Heart right ventricle (tissue), 16 donors: ENCODE measurements at regions not wholly inside any gene's neighbourhood (a gene's known extent, or its start where the extent isn't known, plus 50 kb on each side); places are given as distances from the start of the nearest gene placed in this dataset.
"Not testable (repeated sequence)": the region's sequence is repeated elsewhere in the genome, so short reads cannot be mapped to it uniquely, and the experiment has no call there.

Experiments
- ATAC-seq, 8 donors: fragments of 200-7000 bp; cut with Tn5 transposase; one replicate each; pipeline ENCODE4 v1.9.1; 2020; ENCODE audit warnings: mild to moderate bottlenecking in 8 of 8, moderate library complexity in 8 of 8, moderate number of reproducible peaks in 1 of 8
- DNase-seq, 2 donors: peaks; one replicate each; pipeline ENCODE4 v3.0.0-alpha.2; 2020
- H3K27ac ChIP-seq, 10 donors: fragments of 200-600 bp; sonication (generic) in 2 of 10; one replicate each; pipeline versions ENCODE4 v1.5.0 to v1.8.0; 2020 to 2022; ENCODE audit warnings: mild to moderate bottlenecking in 3 of 10
- H3K27me3 ChIP-seq, 7 donors: fragments of 200-600 bp; one replicate each; pipeline ENCODE4 v1.8.0; 2021 to 2022; ENCODE audit warnings: mild to moderate bottlenecking in 2 of 7
- H3K36me3 ChIP-seq, 9 donors: fragments of 200-600 bp; sonication (generic) in 1 of 9; one replicate each; pipeline versions ENCODE4 v1.5.0 to v1.8.0; 2020 to 2022; ENCODE audit warnings: mild to moderate bottlenecking in 2 of 9
- H3K4me1 ChIP-seq, 9 donors: fragments of 200-600 bp; sonication (generic) in 1 of 9; one replicate each; pipeline versions ENCODE4 v1.5.0 to v1.8.0; 2020 to 2022; ENCODE audit warnings: mild to moderate bottlenecking in 4 of 9
- H3K4me3 ChIP-seq, 10 donors: fragments of 200-600 bp; sonication (generic) in 2 of 10; one replicate each; pipeline versions ENCODE4 v1.5.0 to v1.8.0; 2020 to 2022; ENCODE audit warnings: mild to moderate bottlenecking in 7 of 10, moderate library complexity in 2 of 10
- H3K9me3 ChIP-seq, 11 donors: fragments of 200-600 bp in 10 of 11; sonication (generic) in 2 of 11; one replicate each; pipeline versions ENCODE4 v1.5.0 to v1.8.0; 2013 to 2022; ENCODE audit warnings: mild to moderate bottlenecking in 2 of 11, control low read depth in 1 of 11, moderate library complexity in 1 of 11
- CTCF ChIP-seq, 9 donors: fragments of 200-600 bp; sonication (generic) in 2 of 9; IDR thresholded peaks; one replicate each; pipeline versions ENCODE4 v1.5.0 to v1.8.0; 2021 to 2022; ENCODE audit warnings: antibody characterized with exemption in 9 of 9, mild to moderate bottlenecking in 5 of 9, moderate library complexity in 1 of 9
- WGBS, 2 donors: extraction: QIAGEN DNeasy Blood & Tissue Kit; methylation state at CpG; one replicate each; pipeline ENCODE4 v1.1.7; 2013; ENCODE audit warnings: inconsistent platforms in 1 of 2; 5-methylcytosine and 5-hydroxymethylcytosine counted together
- intact Hi-C, 10 donors: fragments of 100-400 bp; cut with DNase I; formaldehyde crosslinking; loops; one replicate each; pipeline versions ENCODE4 v1.11.1 to v1.14.2; 2022
- donor health status: Arrhythmogenic right ventricular cardiomyopathy.
- donor health status: ischemic (EF 13 %, LVEDD 7.1; RV severe dilation, severe dysfunction).
- donor health status: healthy with polysubstance abuse.
- donor health status: DM: no; HTN: yes; CAD: no.
- donor health status: DM: no; HTN: no; CAD: no.
- donor health status: ischemic (EF 25% LVEDD 6.9; RV normal size, moderate dysfunction).
- donor health status: ischemic (EF 25% LVEDD 5.7; RV mildly dilated, moderate dysfunction).
- donor health status: healthy.
- donor health status: DM: yes; HTN: yes; CAD: no.
- donor health status: Ischemic cardiomyopathy.
- donor health status: ischemic (EF 35%, LVEDD 5.7; RV mildly dilated, moderate dysfunction).
- donor health status: nonischemic (EF 11% LVEDD 7.7; RV severe dilation, severe dysfunction).
- donor health status: DM: yes; HTN: yes; CAD: no.
- donor health status: PGD.
- donor health status: ischemic (EF 29% LVEDD 5.4; RV normal size, mild dysfunction).
- donor health status: nonischemic (EF 23%, LVEDD 6.1; RV moderate dilation, normal function).

GRCh38 chr11:90426442-90426841, 203.6 kb upstream of the CHORDC1 start:
- H3K4me3 ChIP-seq: no peak overlapping the region
- DNase-seq (no peak), ATAC-seq (no peak)
- 83 to 89% methylated on average over 5 of the region's 5 CpGs for WGBS, 2 donors
- no peaks in the 10 kb centered on the region for H3K9me3 ChIP-seq
- no peak overlapping the region for H3K27ac ChIP-seq
- TF ChIP-seq CTCF (IDR thresholded peaks at IDR 0.05): no peak
- H3K27me3 ChIP-seq: no peaks in the 10 kb centered on the region
- no peaks in the 10 kb centered on the region for H3K36me3 ChIP-seq
- intact Hi-C loops: loop anchor here in 1 of 10 donors (10.0 kb wide), 1 partner anchor 58 kb away; no protein-coding TSS in a partner anchor
- no peaks in the 10 kb centered on the region for H3K4me1 ChIP-seq

GRCh38 chr11:90423378-90423777, 200.5 kb upstream of the CHORDC1 start:
- no peak for ATAC-seq
- no peak for TF ChIP-seq CTCF (IDR thresholded peaks at IDR 0.05)
- intact Hi-C loops: loop anchor here in 1 of 10 donors (10.0 kb wide), 1 partner anchor 61 kb away; no protein-coding TSS in a partner anchor
- Histone ChIP-seq H3K4me3 (no peak overlapping the region), H3K27ac (no peak overlapping the region), H3K4me1 (no peaks in the 10 kb centered on the region), H3K27me3 (no peaks in the 10 kb centered on the region), H3K36me3 (no peaks in the 10 kb centered on the region), H3K9me3 (no peaks in the 10 kb centered on the region)
- no peak for DNase-seq
- 41 to 63% methylated on average over 1 of the region's 1 CpG for WGBS, 2 donors

- 72 to 78% methylated on average over 9 of the region's 9 CpGs for WGBS, 2 donors
- not testable (repeated sequence) for DNase-seq, H3K4me1 ChIP-seq, H3K4me3 ChIP-seq, H3K36me3 ChIP-seq, ATAC-seq, H3K9me3 ChIP-seq, H3K27me3 ChIP-seq, H3K27ac ChIP-seq
- intact Hi-C loops: loop anchor here in 1 of 10 donors (10.0 kb wide), 1 partner anchor 62 kb away; no protein-coding TSS in a partner anchor
Measured at GRCh38 chr11:90422787-90423186, 199.9 kb upstream of the CHORDC1 start.

- H3K27me3 ChIP-seq: no peaks in the 10 kb centered on the region
- 78 to 81% methylated on average over 2 of the region's 2 CpGs for WGBS, 2 donors
- intact Hi-C loops: no loop called here
- DNase-seq (no peak), ATAC-seq (no peak)
- H3K4me3 ChIP-seq: no peak overlapping the region
- no peaks in the 10 kb centered on the region for H3K36me3 ChIP-seq
- no peaks in the 10 kb centered on the region for H3K9me3 ChIP-seq
- TF ChIP-seq CTCF (IDR thresholded peaks at IDR 0.05): no peak
- H3K4me1 ChIP-seq: no peaks in the 10 kb centered on the region
- H3K27ac ChIP-seq: no peak overlapping the region
Measured at GRCh38 chr11:90414221-90414620, 191.4 kb upstream of the CHORDC1 start.

GRCh38 chr11:90407350-90407749, 184.5 kb upstream of the CHORDC1 start:
- no peaks in the 10 kb centered on the region for H3K4me1 ChIP-seq

More at GRCh38 chr11:90407350-90407749, 184.5 kb upstream of the CHORDC1 start:
- no peaks in the 10 kb centered on the region for H3K9me3 ChIP-seq
- DNase-seq (no peak), ATAC-seq (no peak)
- H3K27ac ChIP-seq: no peak overlapping the region
- H3K27me3 ChIP-seq: no peaks in the 10 kb centered on the region
- no peak for TF ChIP-seq CTCF (IDR thresholded peaks at IDR 0.05)
- intact Hi-C loops: no loop called here
- no peaks in the 10 kb centered on the region for H3K36me3 ChIP-seq
- H3K4me3 ChIP-seq: no peak overlapping the region
